CD4-positive, CD25-positive, alpha-beta regulatory T cell (primary cell): ENCODE measurements at regions not wholly inside any gene's neighbourhood (a gene's known extent, or its start where the extent isn't known, plus 50 kb on each side); places are given as distances from the start of the nearest gene placed in this dataset.

ENCODE experiments used
- ATAC-seq, 2 donors: fragments of 150-1000 bp; cut with Tn5 transposase; one replicate each; pipeline ENCODE4 v1.10.0; 2021; ENCODE audit warnings: low read depth in 2 of 2, moderate number of reproducible peaks in 2 of 2, moderate library complexity in 1 of 2
- DNase-seq, 3 donors: peaks; one replicate each; pipeline versions ENCODE4 v3.0.0 to v3.0.0-alpha.2; 2012 to 2022; ENCODE audit warnings: mixed read lengths in 1 of 3
- H3K27ac ChIP-seq: one replicate; pipeline ENCODE4 v1.7.0; 2013; ENCODE audit warnings: mild to moderate bottlenecking, low read length; ENCODE audit not compliant: insufficient read depth, poor library complexity, severe bottlenecking
- H3K27me3 ChIP-seq: one replicate; pipeline ENCODE4 v1.7.0; 2013; ENCODE audit warnings: low read length; ENCODE audit not compliant: control insufficient read depth, insufficient read depth
- H3K36me3 ChIP-seq: one replicate; pipeline ENCODE4 v1.7.0; 2013; ENCODE audit warnings: mild to moderate bottlenecking, low read length, moderate library complexity; ENCODE audit not compliant: control insufficient read depth, insufficient read depth
- H3K4me1 ChIP-seq: 2 replicates; pipeline ENCODE4 v1.7.0; 2013; ENCODE audit warnings: mild to moderate bottlenecking, low read length; ENCODE audit not compliant: insufficient read depth, control insufficient read depth, poor library complexity, severe bottlenecking
- H3K4me3 ChIP-seq: one replicate; pipeline ENCODE4 v1.7.0; 2013; ENCODE audit warnings: low read depth, mild to moderate bottlenecking, low read length, moderate library complexity
- H3K9me3 ChIP-seq, 2 experiments: 1 replicate in 1 of 2; 2 replicates in 1 of 2; pipeline ENCODE4 v1.7.0; 2013; ENCODE audit warnings: low read length in 2 of 2, mild to moderate bottlenecking in 1 of 2, moderate library complexity in 1 of 2; ENCODE audit not compliant: control insufficient read depth in 2 of 2
- H3K27ac Mint-ChIP-seq, 3 donors: one replicate each; pipeline ENCODE4 v1.8.0; 2020 to 2022; ENCODE audit warnings: mild to moderate bottlenecking in 3 of 3, mixed read lengths in 3 of 3, moderate library complexity in 2 of 3
- H3K27me3 Mint-ChIP-seq: one replicate; pipeline ENCODE4 v1.8.0; 2022; ENCODE audit warnings: mild to moderate bottlenecking, mixed read lengths
- H3K36me3 Mint-ChIP-seq: one replicate; pipeline ENCODE4 v1.8.0; 2020; ENCODE audit warnings: mixed read lengths
- H3K4me1 Mint-ChIP-seq, 4 donors: one replicate each; pipeline ENCODE4 v1.8.0; 2020 to 2022; ENCODE audit warnings: mixed read lengths in 4 of 4, mild to moderate bottlenecking in 1 of 4
- H3K4me3 Mint-ChIP-seq, 4 donors: one replicate each; pipeline ENCODE4 v1.8.0; 2020 to 2022; ENCODE audit warnings: mild to moderate bottlenecking in 4 of 4, mixed read lengths in 4 of 4, moderate library complexity in 3 of 4
- H3K9me3 Mint-ChIP-seq, 7 donors: one replicate each; pipeline ENCODE4 v1.8.0; 2020 to 2022; ENCODE audit warnings: mixed read lengths in 7 of 7, mild to moderate bottlenecking in 3 of 7, moderate library complexity in 2 of 7

GRCh38 chr10:6909905-6910560 lies 330.0 kb upstream of the PRKCQ start:
- no peaks in the 10 kb centered on the region for H3K36me3 Mint-ChIP-seq
- H3K4me1 ChIP-seq: peaks cover 11% of the 10 kb centered on the region

GRCh38 chr10:6907877-6908530 lies 327.9 kb upstream of the PRKCQ start:
- Mint-ChIP-seq H3K4me1 (peaks cover 0 to 5% (median 2%) of the 10 kb centered on the region in 4 donors), H3K27me3 (peaks cover 6% of the 10 kb centered on the region), H3K9me3 (peaks cover 0 to 13% (median 4%) of the 10 kb centered on the region in 7 donors), H3K4me3 (no peak overlapping the region), H3K36me3 (no peaks in the 10 kb centered on the region), H3K27ac (no peak overlapping the region)
- peaks cover 11% of the 10 kb centered on the region for H3K4me1 ChIP-seq
- ATAC-seq (no peak), DNase-seq (no peak)
- H3K4me3 ChIP-seq: no peak overlapping the region
- H3K9me3 ChIP-seq: no peaks in the 10 kb centered on the region
- H3K36me3 ChIP-seq: no peaks in the 10 kb centered on the region
- no peaks in the 10 kb centered on the region for H3K27me3 ChIP-seq
- H3K27ac ChIP-seq: no peak overlapping the region

More at GRCh38 chr10:6909905-6910560, 330.0 kb upstream of the PRKCQ start:
- Mint-ChIP-seq H3K9me3 (peaks cover 0 to 8% (median 3%) of the 10 kb centered on the region in 7 donors), H3K27me3 (no peaks in the 10 kb centered on the region), H3K4me3 (no peak overlapping the region), H3K4me1 (peaks cover 0 to 5% (median 2%) of the 10 kb centered on the region in 4 donors), H3K27ac (no peak overlapping the region)
- no peak for DNase-seq
- Histone ChIP-seq H3K4me3 (no peak overlapping the region), H3K36me3 (no peaks in the 10 kb centered on the region), H3K27me3 (no peaks in the 10 kb centered on the region), H3K27ac (no peak overlapping the region), H3K9me3 (no peaks in the 10 kb centered on the region)
- no peak for ATAC-seq

GRCh38 chr10:6894405-6894804 lies 314.3 kb upstream of the PRKCQ start:
- Mint-ChIP-seq H3K4me3 (no peak overlapping the region), H3K27me3 (peaks cover 22% of the 10 kb centered on the region), H3K36me3 (no peaks in the 10 kb centered on the region), H3K9me3 (no peaks in the 10 kb centered on the region), H3K4me1 (no peaks in the 10 kb centered on the region), H3K27ac (no peak overlapping the region)
- Histone ChIP-seq H3K27ac (no peak overlapping the region), H3K9me3 (no peaks in the 10 kb centered on the region), H3K36me3 (no peaks in the 10 kb centered on the region), H3K4me1 (no peaks in the 10 kb centered on the region), H3K27me3 (peaks cover 9% of the 10 kb centered on the region), H3K4me3 (no peak overlapping the region)
- DNase-seq (no peak), ATAC-seq (no peak)

- H3K36me3 ChIP-seq: no peaks in the 10 kb centered on the region
- DNase-seq (no peak), ATAC-seq (no peak)
- Mint-ChIP-seq H3K27ac (no peak overlapping the region), H3K27me3 (peaks cover 12% of the 10 kb centered on the region), H3K4me3 (no peak overlapping the region), H3K36me3 (no peaks in the 10 kb centered on the region), H3K9me3 (no peaks in the 10 kb centered on the region), H3K4me1 (no peaks in the 10 kb centered on the region)
- H3K9me3 ChIP-seq: no peaks in the 10 kb centered on the region
- no peak overlapping the region for H3K4me3 ChIP-seq
- no peak overlapping the region for H3K27ac ChIP-seq
- no peaks in the 10 kb centered on the region for H3K4me1 ChIP-seq
- H3K27me3 ChIP-seq: peaks cover 9% of the 10 kb centered on the region
Measured at GRCh38 chr10:6892864-6893263, 312.8 kb upstream of the PRKCQ start.

GRCh38 chr10:6891924-6892323 lies 311.8 kb upstream of the PRKCQ start:
- H3K4me3 ChIP-seq: no peak overlapping the region
- no peak overlapping the region for H3K4me3 Mint-ChIP-seq
- H3K4me1 ChIP-seq: no peaks in the 10 kb centered on the region
- peaks cover 12% of the 10 kb centered on the region for H3K27me3 Mint-ChIP-seq
- no peak overlapping the region for H3K27ac Mint-ChIP-seq
- peaks cover 9% of the 10 kb centered on the region for H3K27me3 ChIP-seq
- DNase-seq: no peak
- H3K36me3 Mint-ChIP-seq: no peaks in the 10 kb centered on the region
- no peaks in the 10 kb centered on the region for H3K4me1 Mint-ChIP-seq
- no peaks in the 10 kb centered on the region for H3K36me3 ChIP-seq
- H3K9me3 Mint-ChIP-seq: no peaks in the 10 kb centered on the region
- ATAC-seq: no peak
- H3K27ac ChIP-seq: no peak overlapping the region
- no peaks in the 10 kb centered on the region for H3K9me3 ChIP-seq

GRCh38 chr10:6889718-6890117 lies 309.6 kb upstream of the PRKCQ start:
- Histone ChIP-seq H3K27ac (no peak overlapping the region), H3K27me3 (peaks cover 7% of the 10 kb centered on the region), H3K4me1 (no peaks in the 10 kb centered on the region), H3K36me3 (no peaks in the 10 kb centered on the region), H3K9me3 (no peaks in the 10 kb centered on the region), H3K4me3 (no peak overlapping the region)
- DNase-seq (no peak), ATAC-seq (no peak)
- no peak overlapping the region for H3K27ac Mint-ChIP-seq
- peaks cover 11% of the 10 kb centered on the region for H3K27me3 Mint-ChIP-seq
- no peaks in the 10 kb centered on the region for H3K36me3 Mint-ChIP-seq
- no peaks in the 10 kb centered on the region for H3K9me3 Mint-ChIP-seq
- H3K4me3 Mint-ChIP-seq: no peak overlapping the region
- H3K4me1 Mint-ChIP-seq: peaks cover 4 to 6% (median 5%) of the 10 kb centered on the region in 4 donors

GRCh38 chr10:6888434-6888833 lies 308.4 kb upstream of the PRKCQ start:
- Histone ChIP-seq H3K27ac (no peak overlapping the region), H3K36me3 (no peaks in the 10 kb centered on the region), H3K4me3 (no peak overlapping the region), H3K27me3 (no peaks in the 10 kb centered on the region), H3K9me3 (no peaks in the 10 kb centered on the region), H3K4me1 (no peaks in the 10 kb centered on the region)
- no peak for DNase-seq
- H3K9me3 Mint-ChIP-seq: no peaks in the 10 kb centered on the region
- no peaks in the 10 kb centered on the region for H3K36me3 Mint-ChIP-seq
- peaks cover 11% of the 10 kb centered on the region for H3K27me3 Mint-ChIP-seq
- peaks cover 4 to 7% (median 5%) of the 10 kb centered on the region in 4 donors for H3K4me1 Mint-ChIP-seq
- H3K4me3 Mint-ChIP-seq: no peak overlapping the region
- ATAC-seq: no peak
- no peak overlapping the region for H3K27ac Mint-ChIP-seq

- H3K4me3 Mint-ChIP-seq: peak overlapping the region in 1 of 4 donors; percentile 3
- Histone ChIP-seq H3K27ac (no peak overlapping the region), H3K4me1 (no peaks in the 10 kb centered on the region), H3K36me3 (no peaks in the 10 kb centered on the region), H3K4me3 (peak overlapping the region; percentile 14), H3K9me3 (no peaks in the 10 kb centered on the region), H3K27me3 (no peaks in the 10 kb centered on the region)
- peaks cover 6% of the 10 kb centered on the region for H3K27me3 Mint-ChIP-seq
- peak in 1 of 3 donors; percentile 6 for DNase-seq
- no peak overlapping the region for H3K27ac Mint-ChIP-seq
- H3K9me3 Mint-ChIP-seq: no peaks in the 10 kb centered on the region
- H3K4me1 Mint-ChIP-seq: peaks cover 4 to 7% (median 5%) of the 10 kb centered on the region in 4 donors
- no peak for ATAC-seq
- no peaks in the 10 kb centered on the region for H3K36me3 Mint-ChIP-seq
Measured at GRCh38 chr10:6885284-6885683, 305.2 kb upstream of the PRKCQ start.
